ENCODE measurements at regions not wholly inside any gene's neighbourhood (a gene's known extent, or its start where the extent isn't known, plus 50 kb on each side); places are given as distances from the start of the nearest gene placed in this dataset.

GRCh38 chr5:168151041-168151440 is 140.4 kb upstream of the WWC1 start (continued):
- no peak for TF ChIP-seq CTCF (IDR thresholded peaks at IDR 0.05; ENCODE audit: low read depth, low read length, missing input control)
- no peak for TF ChIP-seq HNF4A (conservative IDR thresholded peaks at IDR 0.05)
- TF ChIP-seq TAF1 (conservative IDR thresholded peaks at IDR 0.05) = no peak
- no peak for TF ChIP-seq RAD21 (IDR thresholded peaks at IDR 0.05)
- no peak for TF ChIP-seq NR2F2 (IDR thresholded peaks at IDR 0.05)
- TF ChIP-seq SP1 (IDR thresholded peaks at IDR 0.05) = no peak
- TF ChIP-seq JUND (IDR thresholded peaks at IDR 0.05) = no peak

- no peaks in the 10 kb centered on the region for H3K36me3 ChIP-seq (ENCODE audit: control insufficient read depth in 4 of 4, insufficient read depth in 3 of 4, low read depth in 1 of 4, low read length in 3 of 4)
- no peaks in the 10 kb centered on the region for H3K27me3 ChIP-seq (ENCODE audit: control insufficient read depth in 4 of 4, insufficient read depth in 4 of 4, low read length in 3 of 4)
- no peak for DNase-seq (ENCODE audit: low spot score)
- no peaks in the 10 kb centered on the region for H3K4me1 ChIP-seq (ENCODE audit: control insufficient read depth in 4 of 4, insufficient read depth in 4 of 4, low read length in 3 of 4)
- no peak overlapping the region for H3K9ac ChIP-seq (ENCODE audit: low read depth in 1 of 2, low read length in 2 of 2)
- WGBS = 73% methylated on average over 3 of the region's 3 CpGs
- no peaks in the 10 kb centered on the region for H3K9me3 ChIP-seq (ENCODE audit: control insufficient read depth in 4 of 4, low read length in 3 of 4)
- H3K4me3 ChIP-seq (ENCODE audit: low read depth in 1 of 3, low read length in 3 of 3) = no peak overlapping the region
- H3K27ac ChIP-seq (ENCODE audit: low read depth in 1 of 2, low read length in 2 of 2) = no peak overlapping the region
- no peak for TF ChIP-seq HNF4A (conservative IDR thresholded peaks at IDR 0.05)
- no peak for TF ChIP-seq RAD21 (IDR thresholded peaks at IDR 0.05)
- TF ChIP-seq NR2F2 (IDR thresholded peaks at IDR 0.05) = no peak
- TF ChIP-seq TAF1 (conservative IDR thresholded peaks at IDR 0.05) = no peak
- no peak for TF ChIP-seq FOXA2 (IDR thresholded peaks at IDR 0.05)
- TF ChIP-seq FOXA1 (IDR thresholded peaks at IDR 0.05) = no peak
- TF ChIP-seq JUND (IDR thresholded peaks at IDR 0.05) = no peak
- no peak for TF ChIP-seq CTCF (IDR thresholded peaks at IDR 0.05; ENCODE audit: low read depth, low read length, missing input control)
- no peak for TF ChIP-seq MAX (IDR thresholded peaks at IDR 0.05)
- TF ChIP-seq RXRA (IDR thresholded peaks at IDR 0.05) = no peak
- TF ChIP-seq HNF4G (IDR thresholded peaks at IDR 0.05) = no peak
- no peak for TF ChIP-seq ATF3 (IDR thresholded peaks at IDR 0.05)
- TF ChIP-seq YY1 (IDR thresholded peaks at IDR 0.05) = no peak
- TF ChIP-seq REST (IDR thresholded peaks at IDR 0.05) = no peak
- no peak for TF ChIP-seq ZBTB33 (IDR thresholded peaks at IDR 0.05)
- no peak for TF ChIP-seq EGR1 (IDR thresholded peaks at IDR 0.05; ENCODE audit: low read depth in 2 of 2)
- TF ChIP-seq GABPA (IDR thresholded peaks at IDR 0.05 in 1 of 2, conservative IDR thresholded peaks at IDR 0.05 in 1 of 2) = no peak
- TF ChIP-seq SP1 (IDR thresholded peaks at IDR 0.05) = no peak
Measured at GRCh38 chr5:168152660-168153059, 138.8 kb upstream of the WWC1 start.

Data from liver (tissue), 8 donors.